Liver (tissue), 8 donors: ENCODE measurements at regions not wholly inside any gene's neighbourhood (a gene's known extent, or its start where the extent isn't known, plus 50 kb on each side); places are given as distances from the start of the nearest gene placed in this dataset.

ENCODE experiments used
- DNase-seq: peaks from one replicate; pipeline ENCODE4 v3.0.0-alpha.2; 2017; ENCODE audit warnings: low spot score
- H3K27ac ChIP-seq, 2 donors: one replicate each; pipeline ENCODE4 v1.7.0; 2013; ENCODE audit warnings: inconsistent platforms in 2 of 2, low read length in 2 of 2, control low read depth in 1 of 2, low read depth in 1 of 2, mild to moderate bottlenecking in 1 of 2
- H3K27me3 ChIP-seq, 4 donors: one replicate each; pipeline versions ENCODE4 v1.6.1 to v1.7.0; 2013; ENCODE audit warnings: low read length in 3 of 4, inconsistent platforms in 1 of 4, mild to moderate bottlenecking in 1 of 4, moderate library complexity in 1 of 4; ENCODE audit not compliant: control insufficient read depth in 4 of 4, insufficient read depth in 4 of 4
- H3K36me3 ChIP-seq, 4 donors: one replicate each; pipeline versions ENCODE4 v1.6.1 to v1.7.0; 2013; ENCODE audit warnings: low read length in 3 of 4, mild to moderate bottlenecking in 3 of 4, low read depth in 1 of 4, moderate library complexity in 1 of 4; ENCODE audit not compliant: control insufficient read depth in 4 of 4, insufficient read depth in 3 of 4
- H3K4me1 ChIP-seq, 4 donors: one replicate each; pipeline versions ENCODE4 v1.6.1 to v1.7.0; 2013; ENCODE audit warnings: low read length in 3 of 4, mild to moderate bottlenecking in 3 of 4, moderate library complexity in 1 of 4; ENCODE audit not compliant: control insufficient read depth in 4 of 4, insufficient read depth in 4 of 4
- H3K4me3 ChIP-seq, 3 donors: one replicate each; pipeline versions ENCODE4 v1.6.1 to v1.7.0; 2013; ENCODE audit warnings: low read length in 3 of 3, control low read depth in 1 of 3, low read depth in 1 of 3, mild to moderate bottlenecking in 1 of 3
- H3K9ac ChIP-seq, 2 donors: one replicate each; pipeline ENCODE4 v1.7.0; 2013; ENCODE audit warnings: low read length in 2 of 2, mild to moderate bottlenecking in 2 of 2, moderate library complexity in 2 of 2, control low read depth in 1 of 2, low read depth in 1 of 2
- H3K9me3 ChIP-seq, 4 donors: one replicate each; pipeline versions ENCODE4 v1.6.1 to v1.7.0; 2013; ENCODE audit warnings: low read length in 3 of 4; ENCODE audit not compliant: control insufficient read depth in 4 of 4
- ATF3 ChIP-seq: IDR thresholded peaks from 2 replicates; pipeline ENCODE4 v1.6.1; 2016; ENCODE audit warnings: antibody characterized with exemption
- CTCF ChIP-seq: fragments of 150-350 bp; IDR thresholded peaks from 2 replicates; pipeline ENCODE4 v1.5.1; 2017; ENCODE audit warnings: improper control_type of control experiment, low read depth, low read length; ENCODE audit not compliant: missing input control
- EGR1 ChIP-seq, 2 donors: IDR thresholded peaks; 2 replicates each; pipeline ENCODE4 v1.6.1; 2016 to 2018; ENCODE audit warnings: antibody characterized with exemption in 2 of 2, low read depth in 2 of 2
- FOXA1 ChIP-seq: IDR thresholded peaks from 2 replicates; pipeline ENCODE4 v1.6.1; 2016; ENCODE audit warnings: antibody characterized with exemption
- FOXA2 ChIP-seq: IDR thresholded peaks from 2 replicates; pipeline ENCODE4 v1.6.1; 2016; ENCODE audit warnings: antibody characterized with exemption
- GABPA ChIP-seq, 2 donors: IDR thresholded peaks in 1 of 2; conservative IDR thresholded peaks in 1 of 2; 2 replicates each; pipeline ENCODE4 v1.6.1; 2016; ENCODE audit warnings: antibody characterized with exemption in 2 of 2, mild to moderate bottlenecking in 1 of 2, moderate library complexity in 1 of 2
- HNF4A ChIP-seq, 2 donors: conservative IDR thresholded peaks; 2 replicates each; pipeline ENCODE4 v1.6.1; 2016; ENCODE audit warnings: antibody characterized with exemption in 2 of 2, mild to moderate bottlenecking in 2 of 2
- HNF4G ChIP-seq: IDR thresholded peaks from 2 replicates; pipeline ENCODE4 v1.6.1; 2016; ENCODE audit warnings: antibody characterized with exemption
- JUND ChIP-seq, 2 donors: IDR thresholded peaks; 2 replicates each; pipeline ENCODE4 v1.6.1; 2016; ENCODE audit warnings: antibody characterized with exemption in 2 of 2
- MAX ChIP-seq: IDR thresholded peaks from 2 replicates; pipeline ENCODE4 v1.6.1; 2016; ENCODE audit warnings: antibody characterized with exemption
- NR2F2 ChIP-seq: IDR thresholded peaks from 2 replicates; pipeline ENCODE4 v1.6.1; 2016; ENCODE audit warnings: antibody characterized with exemption
- RAD21 ChIP-seq, 2 donors: IDR thresholded peaks; 2 replicates each; pipeline ENCODE4 v1.6.1; 2016; ENCODE audit warnings: antibody characterized with exemption in 2 of 2, mild to moderate bottlenecking in 2 of 2
- REST ChIP-seq: IDR thresholded peaks from 2 replicates; pipeline ENCODE4 v1.6.1; 2016; ENCODE audit warnings: antibody characterized with exemption, mild to moderate bottlenecking
- RXRA ChIP-seq, 2 donors: IDR thresholded peaks; 2 replicates each; pipeline ENCODE4 v1.6.1; 2017 to 2018; ENCODE audit warnings: antibody characterized with exemption in 2 of 2, mild to moderate bottlenecking in 1 of 2
- SP1 ChIP-seq: IDR thresholded peaks from 2 replicates; pipeline ENCODE4 v1.6.1; 2018; ENCODE audit warnings: antibody characterized with exemption, mild to moderate bottlenecking
- TAF1 ChIP-seq: conservative IDR thresholded peaks from 2 replicates; pipeline ENCODE4 v1.6.1; 2016; ENCODE audit warnings: antibody characterized with exemption, mild to moderate bottlenecking
- YY1 ChIP-seq: IDR thresholded peaks from 2 replicates; pipeline ENCODE4 v1.6.1; 2016; ENCODE audit warnings: antibody characterized with exemption, mild to moderate bottlenecking
- ZBTB33 ChIP-seq: IDR thresholded peaks from 2 replicates; pipeline ENCODE4 v1.6.1; 2016; ENCODE audit warnings: antibody characterized with exemption
- WGBS: extraction: QIAGEN DNeasy Blood & Tissue Kit; methylation state at CpG from one replicate; pipeline ENCODE4 v1.1.7; 2013; 5-methylcytosine and 5-hydroxymethylcytosine counted together
- donor health status: healthy.
- donor health status: healthy.
- donor health status: healthy.
- donor health status: healthy.
- donor health status: healthy.

GRCh38 chr5:29744618-29745017 is 1448.9 kb upstream of the CDH6 start:
- H3K9me3 ChIP-seq = no peaks in the 10 kb centered on the region
- H3K4me1 ChIP-seq = no peaks in the 10 kb centered on the region
- TF ChIP-seq NR2F2 (no peak), RXRA (IDR thresholded peaks at IDR 0.05) (no peak), SP1 (no peak), GABPA (IDR thresholded peaks at IDR 0.05 in 1 of 2, conservative IDR thresholded peaks at IDR 0.05 in 1 of 2) (no peak), YY1 (no peak)
- no peaks in the 10 kb centered on the region for H3K36me3 ChIP-seq
- no peak for DNase-seq
- no peaks in the 10 kb centered on the region for H3K27me3 ChIP-seq
- 76% methylated on average over 3 of the region's 3 CpGs for WGBS
- H3K9ac ChIP-seq = no peak overlapping the region
- no peak overlapping the region for H3K27ac ChIP-seq
- H3K4me3 ChIP-seq = no peak overlapping the region

- Histone ChIP-seq H3K4me3 (no peak overlapping the region), H3K27me3 (no peaks in the 10 kb centered on the region), H3K9ac (no peak overlapping the region), H3K36me3 (no peaks in the 10 kb centered on the region), H3K27ac (no peak overlapping the region), H3K9me3 (no peaks in the 10 kb centered on the region), H3K4me1 (no peaks in the 10 kb centered on the region)
- DNase-seq = no peak
- TF ChIP-seq SP1 (no peak), YY1 (no peak), JUND (IDR thresholded peaks at IDR 0.05) (no peak), EGR1 (IDR thresholded peaks at IDR 0.05; ENCODE audit: low read depth in 2 of 2) (no peak), ATF3 (no peak), MAX (no peak), FOXA2 (no peak), RAD21 (IDR thresholded peaks at IDR 0.05) (no peak), REST (no peak), FOXA1 (no peak), HNF4A (conservative IDR thresholded peaks at IDR 0.05) (no peak), RXRA (IDR thresholded peaks at IDR 0.05) (no peak), TAF1 (no peak), CTCF (no peak), GABPA (IDR thresholded peaks at IDR 0.05 in 1 of 2, conservative IDR thresholded peaks at IDR 0.05 in 1 of 2) (no peak), ZBTB33 (no peak), NR2F2 (no peak), HNF4G (no peak)
Measured at GRCh38 chr5:29720954-29721353, 1472.5 kb upstream of the CDH6 start.
